GM12872 (cell line): ENCODE measurements at regions not wholly inside any gene's neighbourhood (a gene's known extent, or its start where the extent isn't known, plus 50 kb on each side); places are given as distances from the start of the nearest gene placed in this dataset.

Source experiments
- CTCF ChIP-seq: IDR thresholded peaks from 3 replicates; pipeline ENCODE4 v1.5.1; 2011; ENCODE audit warnings: low read depth, mild to moderate bottlenecking, low read length, moderate library complexity; ENCODE audit not compliant: insufficient read depth

DNA sequence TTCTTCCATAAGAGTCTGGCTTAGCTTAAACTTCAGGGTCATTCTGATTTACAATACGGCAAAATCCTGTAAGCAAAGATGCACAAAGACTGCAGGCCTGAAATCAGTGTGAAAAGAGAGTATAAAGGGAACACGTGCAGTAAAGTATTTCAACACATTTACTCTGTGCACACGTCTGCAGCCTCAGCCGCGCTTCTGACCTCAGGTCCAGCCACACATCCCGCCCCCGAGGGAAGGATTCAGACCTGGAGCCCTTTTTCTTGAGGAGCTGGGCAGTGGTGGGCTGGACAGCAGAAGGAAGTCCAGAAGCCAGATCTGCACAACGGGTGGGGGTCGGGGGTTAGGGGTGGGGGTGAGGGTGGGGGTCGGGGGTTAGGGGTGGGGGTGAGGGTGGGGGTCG lies 58.9 kb upstream of the FAM20C start:
- no peak for TF ChIP-seq CTCF

DNA sequence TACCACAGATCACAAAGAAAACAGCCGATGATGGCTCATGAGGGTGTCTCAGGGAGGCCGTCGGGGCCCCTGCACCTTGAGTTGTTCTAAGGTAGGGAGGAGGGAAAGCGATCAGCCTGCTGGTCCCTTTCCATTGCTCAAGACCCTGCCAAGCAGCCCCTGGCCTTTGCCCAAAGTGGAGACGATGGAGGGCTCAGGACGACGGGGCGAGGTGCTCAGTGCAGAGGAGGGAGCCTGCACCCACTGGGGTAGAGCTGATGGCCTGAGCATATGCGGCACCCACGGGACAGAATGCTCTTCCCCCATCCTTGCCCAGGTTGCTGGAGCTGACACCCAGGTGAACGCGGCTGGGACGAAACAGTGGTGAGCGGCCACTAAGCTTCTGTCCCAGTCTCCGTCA lies 58.3 kb upstream of the FAM20C start:
- no peak for TF ChIP-seq CTCF

DNA sequence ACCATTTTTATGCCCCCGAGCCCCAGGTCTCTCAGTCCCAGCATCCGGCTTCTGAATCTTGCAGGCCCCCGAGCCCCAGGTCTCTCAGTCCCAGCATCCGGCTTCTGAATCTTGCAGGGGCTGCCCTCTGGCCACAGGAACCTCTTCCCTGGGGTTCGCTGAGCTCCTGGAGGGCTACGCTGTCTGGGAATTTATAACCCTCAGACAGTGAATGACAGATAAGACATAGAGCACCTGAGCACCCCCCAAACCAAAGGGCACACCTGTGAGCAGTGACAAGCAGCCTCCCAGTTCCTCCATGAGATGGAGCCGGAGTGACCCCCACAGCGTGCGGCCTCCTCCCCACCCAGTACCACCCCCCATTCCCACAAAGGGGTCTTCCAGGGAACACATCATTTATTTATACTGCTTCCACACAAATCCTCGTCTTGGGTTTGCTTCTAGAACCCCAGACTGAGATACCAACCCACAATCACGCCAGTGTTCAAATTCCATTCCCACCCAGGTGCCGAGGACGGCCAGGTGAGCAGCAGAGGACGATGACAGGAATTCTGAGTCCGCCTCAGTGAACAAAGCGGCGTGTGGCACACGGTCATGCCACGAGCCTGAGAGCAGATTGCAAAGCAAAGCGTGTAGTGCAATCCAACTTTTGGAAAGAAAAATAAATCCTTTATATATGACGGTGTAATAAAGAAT lies 57.7 kb upstream of the FAM20C start:
- TF ChIP-seq CTCF: no peak

GRCh38 chr7:135257-135653 lies 57.1 kb upstream of the FAM20C start:
- no peak for TF ChIP-seq CTCF

DNA sequence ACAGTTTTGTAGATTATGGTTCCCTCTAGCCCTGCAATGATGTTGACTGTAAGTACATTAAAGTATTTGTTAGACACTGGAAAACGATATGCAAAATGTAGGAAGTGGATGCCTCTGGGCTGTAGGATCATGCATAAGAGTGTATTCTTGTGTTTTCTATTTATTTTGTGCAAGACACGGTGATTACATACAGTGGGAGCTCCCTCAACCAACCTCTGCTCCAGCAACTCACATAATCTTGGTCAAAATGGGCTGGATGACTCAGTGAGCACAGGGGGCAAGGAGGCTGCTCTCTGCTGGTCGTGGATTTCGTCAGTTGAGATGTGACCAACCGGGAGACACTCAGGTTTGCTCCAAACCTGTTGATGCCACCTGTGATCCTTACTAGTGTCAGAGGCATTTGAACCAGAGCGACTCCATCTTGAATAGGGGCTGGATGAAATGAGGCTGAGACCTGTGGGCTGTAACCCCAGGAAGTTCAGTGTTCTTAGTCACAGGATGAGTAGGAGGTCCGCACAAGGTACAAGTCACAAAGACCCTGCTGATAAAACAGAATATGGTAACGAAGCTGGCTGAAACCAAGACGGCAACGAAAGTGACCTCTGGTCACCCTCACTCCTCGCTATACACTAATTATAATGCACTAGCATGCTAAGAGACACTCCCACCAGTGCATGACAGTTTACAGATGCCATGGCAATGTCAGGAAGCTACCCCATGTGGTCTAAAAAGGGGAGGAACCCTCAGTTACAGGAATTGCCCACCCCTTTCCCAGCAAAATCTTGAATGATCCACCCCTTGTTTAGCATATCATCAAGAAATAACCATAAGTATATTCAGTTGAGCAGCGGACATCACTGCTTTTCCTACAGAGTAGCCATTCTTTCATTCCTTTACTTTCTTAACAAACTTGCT lies 56.4 kb upstream of the FAM20C start:
- TF ChIP-seq CTCF: no peak

DNA sequence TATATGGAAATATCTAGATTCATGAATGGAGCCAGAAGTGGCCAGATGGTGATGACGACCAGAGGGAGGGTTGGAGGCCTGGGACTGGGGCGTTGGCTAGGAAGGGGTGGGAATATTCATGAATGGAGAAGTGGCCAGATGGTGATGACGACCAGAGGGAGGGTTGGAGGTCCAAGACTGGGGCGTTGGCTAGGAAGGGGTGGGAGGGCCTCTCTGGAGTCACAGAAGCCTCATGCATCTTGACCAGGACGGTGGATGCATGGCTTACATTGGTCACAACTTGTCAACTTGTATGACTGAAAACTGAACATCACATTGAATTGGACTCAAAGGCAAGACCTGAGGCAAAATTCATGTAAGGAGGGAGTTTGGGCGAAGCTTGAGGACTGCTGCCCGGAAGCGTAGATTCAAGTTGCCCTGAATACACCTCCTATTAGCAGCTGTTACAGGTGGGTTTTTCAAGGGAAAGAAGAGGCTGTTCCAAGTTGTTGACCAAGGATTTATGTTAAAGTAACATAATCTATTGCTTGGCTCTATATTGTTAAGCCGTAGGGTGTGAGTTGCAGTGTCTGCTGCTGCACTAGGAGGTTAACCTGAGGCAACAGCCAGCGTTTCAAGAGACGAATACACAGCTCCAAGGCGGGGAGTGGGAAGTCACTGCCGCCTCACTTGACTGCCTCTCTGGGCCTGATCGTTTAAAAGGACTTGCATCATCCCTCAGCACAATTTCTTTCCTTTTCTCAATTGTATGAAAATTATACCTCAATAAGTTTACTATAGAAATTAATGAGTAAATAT lies 55.1 kb upstream of the FAM20C start:
- TF ChIP-seq CTCF: no peak

DNA sequence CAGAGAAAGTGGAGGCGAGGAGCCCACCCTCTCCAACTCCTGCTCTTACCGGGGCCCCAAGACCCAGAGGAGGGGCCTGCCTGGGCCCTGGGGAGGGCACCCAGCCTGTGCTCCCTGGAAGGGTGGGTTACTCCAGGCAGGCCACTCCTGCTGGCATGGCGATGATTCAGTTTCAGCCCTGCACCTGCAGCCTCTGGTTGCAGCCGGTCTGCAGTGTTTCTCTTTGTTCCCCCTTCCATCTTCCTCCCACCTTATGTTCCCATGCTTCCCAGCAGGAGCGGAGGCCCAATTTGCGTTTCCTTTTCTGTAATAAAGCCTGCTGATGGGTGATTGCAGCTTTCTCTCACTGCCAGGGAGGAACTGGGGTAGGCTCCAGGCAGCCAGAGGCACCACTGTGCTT lies 53.2 kb upstream of the FAM20C start:
- no peak for TF ChIP-seq CTCF
